ENCODE measurements at regions not wholly inside any gene's neighbourhood (a gene's known extent, or its start where the extent isn't known, plus 50 kb on each side); places are given as distances from the start of the nearest gene placed in this dataset.

- TF ChIP-seq CTCF (IDR thresholded peaks at IDR 0.05 in 2 of 3, conservative IDR thresholded peaks at IDR 0.05 in 1 of 3; ENCODE audit: control insufficient read depth in 2 of 3, extremely low read depth in 1 of 3, insufficient read depth in 1 of 3, low read depth in 3 of 3, low read length in 3 of 3), result no peak
- TF ChIP-seq TAF1 (IDR thresholded peaks at IDR 0.05; ENCODE audit: borderline replicate concordance, low read depth, low read length), result no peak
- no peak for TF ChIP-seq MYC (IDR thresholded peaks at IDR 0.05; ENCODE audit: insufficient read depth, insufficient read length, insufficient replicate concordance, low read length, severe bottlenecking)
- no peak for TF ChIP-seq ZBED1 (IDR thresholded peaks at IDR 0.05; ENCODE audit: borderline replicate concordance)
- no peak for TF ChIP-seq POLR2A (IDR thresholded peaks at IDR 0.05; ENCODE audit: low read depth, low read length)
- no peak for TF ChIP-seq JUNB (IDR thresholded peaks at IDR 0.05)
- no peak for TF ChIP-seq ZBTB40 (IDR thresholded peaks at IDR 0.05; ENCODE audit: borderline replicate concordance)
- no peak for TF ChIP-seq BHLHE40 (IDR thresholded peaks at IDR 0.05; ENCODE audit: borderline replicate concordance in 1 of 2, low read depth in 2 of 2, low read length in 1 of 2)
- no peak for TF ChIP-seq KAT2A (conservative IDR thresholded peaks at IDR 0.05; ENCODE audit: control insufficient read depth, low read depth, low read length)
- TF ChIP-seq TBL1XR1 (IDR thresholded peaks at IDR 0.05; ENCODE audit: low read depth, low read length), result no peak
These were observed 104.2 kb upstream of the NEUROD1 start for GRCh38 chr2:181784556-181784955.

Data from GM12878 (cell line).